Fibroblast of skin of back (primary cell): ENCODE measurements at regions not wholly inside any gene's neighbourhood (a gene's known extent, or its start where the extent isn't known, plus 50 kb on each side); places are given as distances from the start of the nearest gene placed in this dataset.
"Not testable (repeated sequence)": the region's sequence is repeated elsewhere in the genome, so short reads cannot be mapped to it uniquely, and the experiment has no call there.

Source experiments
- DNase-seq: peaks from one replicate; pipeline ENCODE4 v3.0.0-alpha.2; 2013

DNA sequence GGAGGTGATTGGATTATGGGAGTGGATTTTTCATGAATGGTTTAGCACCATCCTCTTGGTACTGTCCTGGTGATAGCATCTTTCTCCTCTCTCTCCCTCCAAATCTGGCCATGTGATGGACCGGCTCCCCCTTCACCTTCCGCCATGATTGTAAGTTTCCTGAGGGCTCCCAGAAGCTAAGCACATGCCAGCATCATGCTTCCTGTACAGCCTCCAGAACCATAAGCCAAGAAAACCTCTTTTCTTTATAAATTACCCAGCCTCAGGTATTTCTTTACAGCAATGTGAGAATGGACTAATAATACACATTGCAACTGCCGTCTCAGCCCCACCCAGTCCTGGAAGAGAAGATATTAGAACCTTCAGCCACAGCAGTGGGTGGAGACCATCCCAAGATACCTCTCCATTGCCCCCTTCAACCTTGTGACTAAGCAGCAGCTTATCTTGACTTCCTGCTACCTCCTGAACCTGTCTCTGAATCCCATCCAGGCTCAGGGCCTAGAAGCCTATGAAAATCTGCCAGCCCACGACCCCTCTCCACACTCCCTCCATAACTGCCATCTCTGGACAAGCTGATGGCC is 81.8 kb upstream of the AGAP1 start:
- no peak for DNase-seq

DNA sequence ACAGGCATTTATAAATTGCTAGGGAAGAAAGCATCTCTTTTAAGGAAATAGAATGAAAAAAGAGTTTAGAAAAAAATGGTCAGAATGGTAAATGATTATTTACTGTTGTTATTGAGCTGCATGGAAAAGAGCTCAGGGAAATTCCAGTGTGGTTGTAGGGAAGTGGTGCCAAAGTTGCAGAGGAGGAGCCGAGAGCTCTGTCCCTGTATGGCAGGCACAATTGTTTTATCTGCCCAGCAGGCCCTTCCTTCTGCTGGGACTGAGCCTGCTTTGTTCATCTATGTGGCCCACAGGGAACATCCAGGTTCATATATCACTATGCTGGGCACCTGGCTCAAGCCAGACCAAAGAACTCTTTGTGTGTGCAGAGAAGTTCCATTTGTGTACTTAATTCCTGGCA is 80.8 kb upstream of the AGAP1 start:
- no peak for DNase-seq

DNA sequence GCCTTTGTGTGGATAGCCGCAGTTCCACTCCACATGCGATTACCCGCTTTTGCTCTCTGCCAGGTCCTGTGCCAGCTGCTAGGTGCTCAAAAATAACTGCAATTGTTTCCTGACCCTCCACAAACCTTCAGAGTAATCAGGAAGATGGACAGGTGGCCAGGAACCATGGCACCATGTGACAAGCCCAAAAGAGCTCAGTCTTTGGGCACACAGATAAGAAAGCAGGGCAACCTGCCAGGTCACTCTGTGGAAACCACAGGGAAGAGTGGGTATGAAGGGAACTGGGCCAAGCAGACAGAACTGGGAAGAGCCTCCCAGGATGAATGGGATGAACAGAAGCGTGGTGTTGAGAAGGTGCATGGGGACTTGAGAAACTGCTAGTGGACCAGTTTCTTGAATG is 79.4 kb upstream of the AGAP1 start:
- no peak for DNase-seq

DNA sequence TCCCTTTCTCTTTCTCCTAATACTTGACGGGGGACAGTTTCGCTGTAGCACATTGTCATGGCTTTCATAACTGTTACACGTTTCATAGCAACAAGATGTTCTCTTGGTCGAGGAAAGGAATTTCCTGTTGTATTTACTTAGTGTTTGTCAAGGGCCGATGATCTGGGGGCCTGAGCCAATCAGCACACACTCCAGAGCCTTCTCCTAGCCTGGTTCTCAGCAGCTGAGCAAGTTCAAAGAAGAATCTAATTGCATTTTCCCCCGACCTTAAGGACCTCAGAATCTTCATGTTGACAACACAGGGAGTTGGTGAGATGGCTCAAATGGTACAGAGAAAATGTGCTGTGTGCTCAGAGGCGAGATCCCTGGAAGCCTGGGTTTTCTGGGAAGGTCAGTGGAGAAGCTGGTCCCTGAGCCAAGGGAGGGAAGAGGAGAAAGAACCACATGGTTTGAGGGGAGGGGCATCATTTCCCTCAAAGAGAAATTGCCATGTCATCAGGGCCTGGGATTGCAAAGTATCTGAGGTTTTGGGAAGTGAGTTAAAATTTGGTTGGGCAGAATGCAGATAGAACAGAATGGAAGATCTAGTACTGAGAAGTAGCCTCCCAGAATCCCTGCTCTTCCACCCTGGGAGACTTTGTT is 76.9 kb upstream of the AGAP1 start:
- peak; percentile 56 for DNase-seq

DNA sequence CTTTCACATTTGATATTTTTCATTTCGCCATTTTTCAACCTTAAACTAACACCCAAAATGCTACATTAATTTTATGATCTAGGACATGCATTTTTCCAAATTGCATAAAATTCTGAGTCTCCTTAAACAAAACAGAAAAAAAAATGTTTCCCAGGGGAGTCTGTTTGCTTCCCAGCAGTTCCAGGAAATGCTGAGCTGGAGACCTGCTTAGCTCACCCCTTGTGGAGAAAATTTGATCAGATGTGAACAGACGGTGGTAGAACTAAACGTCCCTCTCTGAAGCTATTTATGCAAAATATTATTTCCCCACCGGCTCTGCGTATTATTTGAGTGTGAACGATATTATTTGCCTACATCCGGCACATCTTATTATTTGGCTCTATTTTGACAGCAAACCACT is 74.9 kb upstream of the AGAP1 start:
- DNase-seq: peak; percentile 11

- no peak for DNase-seq
These were observed 73.8 kb upstream of the AGAP1 start for GRCh38 chr2:235419996-235420395.

DNA sequence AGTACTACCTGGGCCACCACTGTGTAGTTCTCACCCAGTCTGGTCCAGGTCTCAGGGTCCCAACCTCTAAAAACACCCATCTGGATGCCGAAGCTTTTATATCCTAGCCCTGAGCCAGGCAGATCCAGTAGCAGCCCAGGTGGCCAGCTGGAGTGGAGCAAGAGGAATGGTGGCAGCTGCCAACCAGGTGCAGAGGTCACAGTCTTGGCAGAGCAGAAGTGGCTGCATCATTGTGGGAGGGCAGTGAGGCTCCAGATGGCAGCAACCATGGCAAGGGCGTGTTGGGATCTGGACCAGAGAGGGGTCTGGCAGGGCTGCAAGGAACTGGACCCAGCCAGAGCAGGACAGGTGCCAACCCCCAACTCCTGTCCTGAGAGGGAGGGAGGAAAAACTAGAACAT is 72.2 kb upstream of the AGAP1 start:
- no peak for DNase-seq

GRCh38 chr2:235430366-235431083 is 63.3 kb upstream of the AGAP1 start:
- DNase-seq: no peak

GRCh38 chr2:235432741-235433520 is 60.9 kb upstream of the AGAP1 start:
- DNase-seq: no peak

DNA sequence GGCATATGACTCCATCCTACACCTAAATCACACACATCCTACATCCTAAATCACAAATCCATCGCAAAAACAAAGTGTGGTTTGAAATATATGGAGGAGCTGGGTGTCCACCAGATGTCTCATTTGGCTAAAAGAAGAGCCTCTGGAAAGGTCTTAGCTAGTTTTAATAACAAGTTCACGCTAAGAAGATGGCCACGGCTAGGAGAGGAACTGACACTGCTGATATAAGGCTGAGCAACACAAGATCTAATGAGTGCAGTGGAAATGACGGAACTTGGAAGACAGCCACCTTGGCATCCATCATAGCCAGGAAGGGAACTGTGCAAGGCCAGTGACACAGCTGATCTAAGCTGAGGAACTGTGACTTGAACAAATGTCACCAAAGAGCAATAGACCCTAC is 60.0 kb upstream of the AGAP1 start:
- peak; percentile 20 for DNase-seq

- no peak for DNase-seq
These were observed 53.7 kb upstream of the AGAP1 start for GRCh38 chr2:235439959-235440662.

- not testable (repeated sequence) for DNase-seq
These were observed 50.3 kb upstream of the AGAP1 start for GRCh38 chr2:235443580-235443979.
